ENCODE measurements at regions not wholly inside any gene's neighbourhood (a gene's known extent, or its start where the extent isn't known, plus 50 kb on each side); places are given as distances from the start of the nearest gene placed in this dataset.

DNA sequence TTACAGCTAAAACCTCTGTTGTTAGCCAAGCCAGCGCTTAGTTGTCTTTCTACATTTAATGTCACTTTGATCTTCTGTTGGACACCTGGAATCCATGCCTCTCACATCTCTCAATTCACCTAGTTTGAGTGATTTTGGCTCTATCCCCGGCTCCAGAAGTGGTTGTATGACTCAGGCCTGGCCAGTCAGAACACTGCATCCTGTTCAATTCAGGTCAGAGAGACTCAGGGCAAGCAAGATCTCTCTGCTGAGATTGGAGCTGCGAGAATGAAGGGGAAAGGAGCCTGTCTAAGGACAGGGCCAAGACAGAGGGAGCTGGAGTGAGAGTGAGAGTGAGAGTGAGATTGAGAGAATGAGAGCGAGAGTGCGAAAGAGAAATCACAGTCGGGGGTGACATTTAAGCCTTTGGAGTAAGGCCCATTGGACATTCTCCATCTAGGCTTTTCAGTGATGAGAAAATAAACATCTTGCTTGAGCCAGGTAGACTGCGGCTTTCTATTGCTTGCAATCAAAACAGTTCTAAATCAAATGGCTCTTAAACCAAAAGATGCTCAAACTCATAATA lies 83.3 kb upstream of the DYNC1I1 start:
- no peak overlapping the region for H3K27ac ChIP-seq (ENCODE audit: extremely low read length, insufficient read depth, low read length)
- no peaks in the 10 kb centered on the region for H4K20me1 ChIP-seq (ENCODE audit: insufficient read depth, low read length)
- in situ Hi-C loops (cut with HindIII; ENCODE audit: extremely low pct_ligation_motif_present, low pct_unique_long_range_greater_than_20kb), result loop anchor here (5.0 to 25.0 kb wide), 3 partner anchors 162 to 1402 kb away; no protein-coding TSS in a partner anchor
- intact Hi-C loops (cut with micrococcal nuclease; ENCODE audit: unreplicated experiment), result no loop called here
- H3K9me3 ChIP-seq (ENCODE audit: low read length), result no peaks in the 10 kb centered on the region
- H2AFZ ChIP-seq (ENCODE audit: low read length), result no peak overlapping the region
- H3K4me1 ChIP-seq (ENCODE audit: insufficient read depth, low read length), result no peaks in the 10 kb centered on the region
- H3K36me3 ChIP-seq (replicated peaks in 1 of 2; ENCODE audit: control insufficient read depth in 1 of 2, insufficient read depth in 2 of 2, low read length in 2 of 2), result no peaks in the 10 kb centered on the region
- CTCF ChIA-PET (ENCODE audit: low intra/inter-chr PET ratio, low total read pairs), result interaction anchor here (6.8 to 11.0 kb wide), 2 partner anchors 160 to 177 kb away, joined by 52 to 150 read pairs; no protein-coding TSS in a partner anchor
- H3K9ac ChIP-seq (ENCODE audit: insufficient read depth, low read depth, low read length), result no peak overlapping the region
- no peaks in the 10 kb centered on the region for H3K27me3 ChIP-seq (ENCODE audit: control insufficient read depth in 1 of 2, insufficient read depth in 2 of 2, low read length in 2 of 2)
- H3K79me2 ChIP-seq (ENCODE audit: insufficient read depth, low read length), result no peaks in the 10 kb centered on the region
- no peak overlapping the region for H3K4me3 ChIP-seq (replicated peaks in 1 of 3; ENCODE audit: insufficient read depth in 1 of 3, low read depth in 2 of 3, low read length in 3 of 3)
- POLR2A ChIA-PET, result interaction anchor here (0.6 kb wide), 1 partner anchor 178 kb away, joined by 3 read pairs; no protein-coding TSS in a partner anchor
- FAIRE-seq (no peak), DNase-seq (ENCODE audit: low spot score) (no peak), ATAC-seq (no peak)
- no peak overlapping the region for H3K4me2 ChIP-seq (ENCODE audit: low read depth, low read length)
- BruUV-seq (replicated peaks), result no TSS peak
- WGBS (ENCODE audit: low lambda C conversion rate), result 28% methylated on average over 7 of the region's 7 CpGs
- TF ChIP-seq ZNF615 (CRISPR knock-in tag; IDR thresholded peaks at IDR 0.05; ENCODE audit: borderline replicate concordance) (no peak), ZNF747 (CRISPR knock-in tag; IDR thresholded peaks at IDR 0.05; ENCODE audit: borderline replicate concordance) (no peak), POLR2AphosphoS5 (IDR thresholded peaks at IDR 0.05; ENCODE audit: low read depth, low read length) (no peak), THYN1 (CRISPR knock-in tag; IDR thresholded peaks at IDR 0.05; ENCODE audit: borderline replicate concordance, low read depth) (no peak), YY1 (IDR thresholded peaks at IDR 0.05; ENCODE audit: insufficient read depth, insufficient replicate concordance, low read depth, low read length) (no peak), KDM5A (IDR thresholded peaks at IDR 0.05; ENCODE audit: borderline replicate concordance, low read length) (no peak), GZF1 (CRISPR knock-in tag; IDR thresholded peaks at IDR 0.05) (no peak), EP300 (IDR thresholded peaks at IDR 0.05; ENCODE audit: low read depth in 2 of 2, low read length in 2 of 2) (no peak), EP300 (CRISPR knock-in tag; IDR thresholded peaks at IDR 0.05; ENCODE audit: borderline replicate concordance) (no peak)
- TF ChIP-seq, protein P1, sequence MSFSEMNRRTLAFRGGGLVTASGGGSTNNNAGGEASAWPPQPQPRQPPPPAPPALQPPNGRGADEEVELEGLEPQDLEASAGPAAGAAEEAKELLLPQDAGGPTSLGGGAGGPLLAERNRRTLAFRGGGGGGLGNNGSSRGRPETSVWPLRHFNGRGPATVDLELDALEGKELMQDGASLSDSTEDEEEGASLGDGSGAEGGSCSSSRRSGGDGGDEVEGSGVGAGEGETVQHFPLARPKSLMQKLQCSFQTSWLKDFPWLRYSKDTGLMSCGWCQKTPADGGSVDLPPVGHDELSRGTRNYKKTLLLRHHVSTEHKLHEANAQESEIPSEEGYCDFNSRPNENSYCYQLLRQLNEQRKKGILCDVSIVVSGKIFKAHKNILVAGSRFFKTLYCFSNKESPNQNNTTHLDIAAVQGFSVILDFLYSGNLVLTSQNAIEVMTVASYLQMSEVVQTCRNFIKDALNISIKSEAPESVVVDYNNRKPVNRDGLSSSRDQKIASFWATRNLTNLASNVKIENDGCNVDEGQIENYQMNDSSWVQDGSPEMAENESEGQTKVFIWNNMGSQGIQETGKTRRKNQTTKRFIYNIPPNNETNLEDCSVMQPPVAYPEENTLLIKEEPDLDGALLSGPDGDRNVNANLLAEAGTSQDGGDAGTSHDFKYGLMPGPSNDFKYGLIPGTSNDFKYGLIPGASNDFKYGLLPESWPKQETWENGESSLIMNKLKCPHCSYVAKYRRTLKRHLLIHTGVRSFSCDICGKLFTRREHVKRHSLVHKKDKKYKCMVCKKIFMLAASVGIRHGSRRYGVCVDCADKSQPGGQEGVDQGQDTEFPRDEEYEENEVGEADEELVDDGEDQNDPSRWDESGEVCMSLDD (CRISPR knock-in tag; IDR thresholded peaks at IDR 0.05; ENCODE audit: borderline replicate concordance), result no peak
- TF ChIP-seq, protein P2, sequence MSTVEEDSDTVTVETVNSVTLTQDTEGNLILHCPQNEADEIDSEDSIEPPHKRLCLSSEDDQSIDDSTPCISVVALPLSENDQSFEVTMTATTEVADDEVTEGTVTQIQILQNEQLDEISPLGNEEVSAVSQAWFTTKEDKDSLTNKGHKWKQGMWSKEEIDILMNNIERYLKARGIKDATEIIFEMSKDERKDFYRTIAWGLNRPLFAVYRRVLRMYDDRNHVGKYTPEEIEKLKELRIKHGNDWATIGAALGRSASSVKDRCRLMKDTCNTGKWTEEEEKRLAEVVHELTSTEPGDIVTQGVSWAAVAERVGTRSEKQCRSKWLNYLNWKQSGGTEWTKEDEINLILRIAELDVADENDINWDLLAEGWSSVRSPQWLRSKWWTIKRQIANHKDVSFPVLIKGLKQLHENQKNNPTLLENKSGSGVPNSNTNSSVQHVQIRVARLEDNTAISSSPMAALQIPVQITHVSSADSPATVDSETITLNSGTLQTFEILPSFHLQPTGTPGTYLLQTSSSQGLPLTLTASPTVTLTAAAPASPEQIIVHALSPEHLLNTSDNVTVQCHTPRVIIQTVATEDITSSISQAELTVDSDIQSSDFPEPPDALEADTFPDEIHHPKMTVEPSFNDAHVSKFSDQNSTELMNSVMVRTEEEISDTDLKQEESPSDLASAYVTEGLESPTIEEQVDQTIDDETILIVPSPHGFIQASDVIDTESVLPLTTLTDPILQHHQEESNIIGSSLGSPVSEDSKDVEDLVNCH (CRISPR knock-in tag; IDR thresholded peaks at IDR 0.05), result no peak
- TF ChIP-seq, protein P3, sequence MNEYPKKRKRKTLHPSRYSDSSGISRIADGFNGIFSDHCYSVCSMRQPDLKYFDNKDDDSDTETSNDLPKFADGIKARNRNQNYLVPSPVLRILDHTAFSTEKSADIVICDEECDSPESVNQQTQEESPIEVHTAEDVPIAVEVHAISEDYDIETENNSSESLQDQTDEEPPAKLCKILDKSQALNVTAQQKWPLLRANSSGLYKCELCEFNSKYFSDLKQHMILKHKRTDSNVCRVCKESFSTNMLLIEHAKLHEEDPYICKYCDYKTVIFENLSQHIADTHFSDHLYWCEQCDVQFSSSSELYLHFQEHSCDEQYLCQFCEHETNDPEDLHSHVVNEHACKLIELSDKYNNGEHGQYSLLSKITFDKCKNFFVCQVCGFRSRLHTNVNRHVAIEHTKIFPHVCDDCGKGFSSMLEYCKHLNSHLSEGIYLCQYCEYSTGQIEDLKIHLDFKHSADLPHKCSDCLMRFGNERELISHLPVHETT (CRISPR knock-in tag; conservative IDR thresholded peaks at IDR 0.05), result no peak
- TF ChIP-seq, protein P4, sequence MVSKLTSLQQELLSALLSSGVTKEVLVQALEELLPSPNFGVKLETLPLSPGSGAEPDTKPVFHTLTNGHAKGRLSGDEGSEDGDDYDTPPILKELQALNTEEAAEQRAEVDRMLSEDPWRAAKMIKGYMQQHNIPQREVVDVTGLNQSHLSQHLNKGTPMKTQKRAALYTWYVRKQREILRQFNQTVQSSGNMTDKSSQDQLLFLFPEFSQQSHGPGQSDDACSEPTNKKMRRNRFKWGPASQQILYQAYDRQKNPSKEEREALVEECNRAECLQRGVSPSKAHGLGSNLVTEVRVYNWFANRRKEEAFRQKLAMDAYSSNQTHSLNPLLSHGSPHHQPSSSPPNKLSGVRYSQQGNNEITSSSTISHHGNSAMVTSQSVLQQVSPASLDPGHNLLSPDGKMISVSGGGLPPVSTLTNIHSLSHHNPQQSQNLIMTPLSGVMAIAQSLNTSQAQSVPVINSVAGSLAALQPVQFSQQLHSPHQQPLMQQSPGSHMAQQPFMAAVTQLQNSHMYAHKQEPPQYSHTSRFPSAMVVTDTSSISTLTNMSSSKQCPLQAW (CRISPR knock-in tag; IDR thresholded peaks at IDR 0.05), result no peak
- TF ChIP-seq, protein P5, sequence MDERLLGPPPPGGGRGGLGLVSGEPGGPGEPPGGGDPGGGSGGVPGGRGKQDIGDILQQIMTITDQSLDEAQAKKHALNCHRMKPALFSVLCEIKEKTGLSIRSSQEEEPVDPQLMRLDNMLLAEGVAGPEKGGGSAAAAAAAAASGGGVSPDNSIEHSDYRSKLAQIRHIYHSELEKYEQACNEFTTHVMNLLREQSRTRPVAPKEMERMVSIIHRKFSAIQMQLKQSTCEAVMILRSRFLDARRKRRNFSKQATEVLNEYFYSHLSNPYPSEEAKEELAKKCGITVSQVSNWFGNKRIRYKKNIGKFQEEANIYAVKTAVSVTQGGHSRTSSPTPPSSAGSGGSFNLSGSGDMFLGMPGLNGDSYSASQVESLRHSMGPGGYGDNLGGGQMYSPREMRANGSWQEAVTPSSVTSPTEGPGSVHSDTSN (CRISPR knock-in tag; IDR thresholded peaks at IDR 0.05), result no peak
